ENCODE measurements at regions not wholly inside any gene's neighbourhood (a gene's known extent, or its start where the extent isn't known, plus 50 kb on each side); places are given as distances from the start of the nearest gene placed in this dataset.

- Histone ChIP-seq H3K9ac (ENCODE audit: low read depth, low read length) (no peak overlapping the region), H3K4me1 (ENCODE audit: insufficient read depth, low read length) (no peaks in the 10 kb centered on the region), H3K9me3 (ENCODE audit: control insufficient read depth, insufficient read depth, low read length) (no peaks in the 10 kb centered on the region), H3K36me3 (ENCODE audit: insufficient read depth, low read length) (peaks cover 3% of the 10 kb centered on the region; the same call in 1 of the 2 replicates)
Measured at GRCh38 chr4:182017038-182017437, 226.2 kb upstream of the TENM3 start.

- Histone ChIP-seq H3K9me3 (ENCODE audit: control insufficient read depth, insufficient read depth, low read length) (no peaks in the 10 kb centered on the region; the same call in 1 of the 2 replicates), H3K9ac (ENCODE audit: low read depth, low read length) (no peak overlapping the region), H3K4me1 (ENCODE audit: insufficient read depth, low read length) (no peaks in the 10 kb centered on the region), H3K36me3 (ENCODE audit: insufficient read depth, low read length) (no peaks in the 10 kb centered on the region; the same call in 1 of the 2 replicates)
Measured at GRCh38 chr4:182018691-182019090, 224.5 kb upstream of the TENM3 start.

GRCh38 chr4:182019148-182019652, 224.0 kb upstream of the TENM3 start:
- Histone ChIP-seq H3K36me3 (ENCODE audit: insufficient read depth, low read length) (no peaks in the 10 kb centered on the region; the same call in 1 of the 2 replicates), H3K9ac (ENCODE audit: low read depth, low read length) (no peak overlapping the region), H3K9me3 (ENCODE audit: control insufficient read depth, insufficient read depth, low read length) (no peaks in the 10 kb centered on the region; the same call in 1 of the 2 replicates), H3K4me1 (ENCODE audit: insufficient read depth, low read length) (no peaks in the 10 kb centered on the region)

- peaks cover 7% of the 10 kb centered on the region for H3K9me3 ChIP-seq (ENCODE audit: control insufficient read depth, insufficient read depth, low read length)
- H3K36me3 ChIP-seq (ENCODE audit: insufficient read depth, low read length): no peaks in the 10 kb centered on the region
- H3K4me1 ChIP-seq (ENCODE audit: insufficient read depth, low read length): no peaks in the 10 kb centered on the region
- no peak overlapping the region for H3K9ac ChIP-seq (ENCODE audit: low read depth, low read length)
Measured at GRCh38 chr4:182022909-182023308, 220.3 kb upstream of the TENM3 start.

- Histone ChIP-seq H3K36me3 (ENCODE audit: insufficient read depth, low read length) (no peaks in the 10 kb centered on the region), H3K9ac (ENCODE audit: low read depth, low read length) (no peak overlapping the region), H3K4me1 (ENCODE audit: insufficient read depth, low read length) (no peaks in the 10 kb centered on the region), H3K9me3 (ENCODE audit: control insufficient read depth, insufficient read depth, low read length) (peaks cover 7% of the 10 kb centered on the region)
Measured at GRCh38 chr4:182023469-182023868, 219.7 kb upstream of the TENM3 start.

GRCh38 chr4:182042945-182043344, 200.3 kb upstream of the TENM3 start:
- Histone ChIP-seq H3K36me3 (ENCODE audit: insufficient read depth, low read length) (peaks cover 3% of the 10 kb centered on the region), H3K9ac (ENCODE audit: low read depth, low read length) (no peak overlapping the region), H3K4me1 (ENCODE audit: insufficient read depth, low read length) (no peaks in the 10 kb centered on the region), H3K9me3 (ENCODE audit: control insufficient read depth, insufficient read depth, low read length) (no peaks in the 10 kb centered on the region; the same call in 1 of the 2 replicates)

- Histone ChIP-seq H3K4me1 (ENCODE audit: insufficient read depth, low read length) (no peaks in the 10 kb centered on the region), H3K9ac (ENCODE audit: low read depth, low read length) (no peak overlapping the region), H3K9me3 (ENCODE audit: control insufficient read depth, insufficient read depth, low read length) (no peaks in the 10 kb centered on the region; the same call in 1 of the 2 replicates), H3K36me3 (ENCODE audit: insufficient read depth, low read length) (peaks cover 7% of the 10 kb centered on the region; the same call in 1 of the 2 replicates)
Measured at GRCh38 chr4:182048871-182049270, 194.3 kb upstream of the TENM3 start.

GRCh38 chr4:182056866-182057265, 186.3 kb upstream of the TENM3 start:
- Histone ChIP-seq H3K4me1 (ENCODE audit: insufficient read depth, low read length) (no peaks in the 10 kb centered on the region), H3K36me3 (ENCODE audit: insufficient read depth, low read length) (peaks cover 27% of the 10 kb centered on the region), H3K9me3 (ENCODE audit: control insufficient read depth, insufficient read depth, low read length) (peaks cover 15% of the 10 kb centered on the region), H3K9ac (ENCODE audit: low read depth, low read length) (no peak overlapping the region; the same call in 1 of the 2 replicates)

GRCh38 chr4:182062458-182062857, 180.7 kb upstream of the TENM3 start:
- H3K9ac ChIP-seq (ENCODE audit: low read depth, low read length): no peak overlapping the region
- H3K36me3 ChIP-seq (ENCODE audit: insufficient read depth, low read length): peaks cover 12% of the 10 kb centered on the region
- peaks cover 15% of the 10 kb centered on the region for H3K9me3 ChIP-seq (ENCODE audit: control insufficient read depth, insufficient read depth, low read length)
- peaks cover 14% of the 10 kb centered on the region for H3K4me1 ChIP-seq (ENCODE audit: insufficient read depth, low read length)

GRCh38 chr4:182062936-182063335, 180.3 kb upstream of the TENM3 start:
- Histone ChIP-seq H3K36me3 (ENCODE audit: insufficient read depth, low read length) (peaks cover 12% of the 10 kb centered on the region), H3K4me1 (ENCODE audit: insufficient read depth, low read length) (peaks cover 15% of the 10 kb centered on the region), H3K9ac (ENCODE audit: low read depth, low read length) (no peak overlapping the region), H3K9me3 (ENCODE audit: control insufficient read depth, insufficient read depth, low read length) (peaks cover 15% of the 10 kb centered on the region)

- Histone ChIP-seq H3K9ac (ENCODE audit: low read depth, low read length) (no peak overlapping the region), H3K9me3 (ENCODE audit: control insufficient read depth, insufficient read depth, low read length) (peaks cover 15% of the 10 kb centered on the region), H3K4me1 (ENCODE audit: insufficient read depth, low read length) (peaks cover 17% of the 10 kb centered on the region), H3K36me3 (ENCODE audit: insufficient read depth, low read length) (peaks cover 12% of the 10 kb centered on the region)
Measured at GRCh38 chr4:182063651-182064050, 179.6 kb upstream of the TENM3 start.

GRCh38 chr4:182065255-182065654, 177.9 kb upstream of the TENM3 start:
- Histone ChIP-seq H3K9ac (ENCODE audit: low read depth, low read length) (no peak overlapping the region), H3K4me1 (ENCODE audit: insufficient read depth, low read length) (peaks cover 30% of the 10 kb centered on the region), H3K9me3 (ENCODE audit: control insufficient read depth, insufficient read depth, low read length) (peaks cover 10% of the 10 kb centered on the region), H3K36me3 (ENCODE audit: insufficient read depth, low read length) (peaks cover 7% of the 10 kb centered on the region)

GRCh38 chr4:182066037-182066436, 177.2 kb upstream of the TENM3 start:
- peaks cover 2% of the 10 kb centered on the region; the same call in 1 of the 2 replicates for H3K9me3 ChIP-seq (ENCODE audit: control insufficient read depth, insufficient read depth, low read length)
- peaks cover under 1% of the 10 kb centered on the region; the same call in 1 of the 2 replicates for H3K36me3 ChIP-seq (ENCODE audit: insufficient read depth, low read length)
- H3K4me1 ChIP-seq (ENCODE audit: insufficient read depth, low read length): peaks cover 32% of the 10 kb centered on the region
- no peak overlapping the region for H3K9ac ChIP-seq (ENCODE audit: low read depth, low read length)

- Histone ChIP-seq H3K9me3 (ENCODE audit: control insufficient read depth, insufficient read depth, low read length) (peaks cover 9% of the 10 kb centered on the region), H3K9ac (ENCODE audit: low read depth, low read length) (no peak overlapping the region), H3K36me3 (ENCODE audit: insufficient read depth, low read length) (0 out of 2 replicates have a peak, but pooled peaks cover 2% of the 10 kb centered on the region), H3K4me1 (ENCODE audit: insufficient read depth, low read length) (peaks cover 27% of the 10 kb centered on the region)
Measured at GRCh38 chr4:182067828-182068227, 175.4 kb upstream of the TENM3 start.

- peaks cover 22% of the 10 kb centered on the region for H3K4me1 ChIP-seq (ENCODE audit: insufficient read depth, low read length)
- peaks cover 16% of the 10 kb centered on the region for H3K9me3 ChIP-seq (ENCODE audit: control insufficient read depth, insufficient read depth, low read length)
- H3K36me3 ChIP-seq (ENCODE audit: insufficient read depth, low read length): peaks cover 2% of the 10 kb centered on the region
- no peak overlapping the region for H3K9ac ChIP-seq (ENCODE audit: low read depth, low read length)
Measured at GRCh38 chr4:182068920-182069319, 174.3 kb upstream of the TENM3 start.
